CD4-positive, alpha-beta T cell treated with Interferon alpha-2 for 1 hour (primary cell): ENCODE measurements at regions not wholly inside any gene's neighbourhood (a gene's known extent, or its start where the extent isn't known, plus 50 kb on each side); places are given as distances from the start of the nearest gene placed in this dataset.

Experiments
- DNase-seq, 2 donors: peaks; one replicate each; pipeline ENCODE4 v3.0.0-alpha.2; 2020 to 2022

- no peak for DNase-seq
Measured at GRCh38 chr2:181841079-181841478, 50.5 kb upstream of the ITPRID2 start.
